ENCODE measurements at regions not wholly inside any gene's neighbourhood (a gene's known extent, or its start where the extent isn't known, plus 50 kb on each side); places are given as distances from the start of the nearest gene placed in this dataset.

DNA sequence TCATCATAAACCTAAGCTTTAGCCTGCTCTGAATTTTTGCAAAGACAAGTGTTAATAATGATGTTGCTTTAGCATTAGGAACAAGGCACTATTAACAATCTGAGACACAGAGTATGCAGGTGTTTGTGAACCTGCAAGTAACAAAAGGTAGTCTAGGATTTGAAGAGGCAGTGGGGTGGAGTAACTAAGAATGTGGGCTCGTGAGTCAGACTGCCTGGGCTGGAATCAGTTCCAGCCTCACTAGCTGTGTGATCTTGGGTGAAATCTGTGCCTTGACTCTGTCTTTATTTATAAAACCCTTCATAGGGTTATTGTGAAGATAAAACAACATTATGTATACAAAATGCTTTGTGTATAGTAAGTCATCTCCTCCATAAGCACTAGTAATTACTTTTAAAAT lies 610.6 kb upstream of the CFAP20DC start:
- TF ChIP-seq, protein P1, sequence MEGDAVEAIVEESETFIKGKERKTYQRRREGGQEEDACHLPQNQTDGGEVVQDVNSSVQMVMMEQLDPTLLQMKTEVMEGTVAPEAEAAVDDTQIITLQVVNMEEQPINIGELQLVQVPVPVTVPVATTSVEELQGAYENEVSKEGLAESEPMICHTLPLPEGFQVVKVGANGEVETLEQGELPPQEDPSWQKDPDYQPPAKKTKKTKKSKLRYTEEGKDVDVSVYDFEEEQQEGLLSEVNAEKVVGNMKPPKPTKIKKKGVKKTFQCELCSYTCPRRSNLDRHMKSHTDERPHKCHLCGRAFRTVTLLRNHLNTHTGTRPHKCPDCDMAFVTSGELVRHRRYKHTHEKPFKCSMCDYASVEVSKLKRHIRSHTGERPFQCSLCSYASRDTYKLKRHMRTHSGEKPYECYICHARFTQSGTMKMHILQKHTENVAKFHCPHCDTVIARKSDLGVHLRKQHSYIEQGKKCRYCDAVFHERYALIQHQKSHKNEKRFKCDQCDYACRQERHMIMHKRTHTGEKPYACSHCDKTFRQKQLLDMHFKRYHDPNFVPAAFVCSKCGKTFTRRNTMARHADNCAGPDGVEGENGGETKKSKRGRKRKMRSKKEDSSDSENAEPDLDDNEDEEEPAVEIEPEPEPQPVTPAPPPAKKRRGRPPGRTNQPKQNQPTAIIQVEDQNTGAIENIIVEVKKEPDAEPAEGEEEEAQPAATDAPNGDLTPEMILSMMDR (conservative IDR thresholded peaks at IDR 0.05; ENCODE audit: low read depth, low read length) = no peak
- no peak for DNase-seq (ENCODE audit: low read depth)
- no peak overlapping the region for H3K4me3 ChIP-seq (ENCODE audit: low read depth, low read length)

GRCh38 chr3:59659755-59660154 lies 609.9 kb upstream of the CFAP20DC start:
- H3K4me3 ChIP-seq (ENCODE audit: low read depth, low read length) = no peak overlapping the region
- TF ChIP-seq, protein P1 (conservative IDR thresholded peaks at IDR 0.05; ENCODE audit: low read depth, low read length) = no peak
- no peak for DNase-seq (ENCODE audit: low read depth)

DNA sequence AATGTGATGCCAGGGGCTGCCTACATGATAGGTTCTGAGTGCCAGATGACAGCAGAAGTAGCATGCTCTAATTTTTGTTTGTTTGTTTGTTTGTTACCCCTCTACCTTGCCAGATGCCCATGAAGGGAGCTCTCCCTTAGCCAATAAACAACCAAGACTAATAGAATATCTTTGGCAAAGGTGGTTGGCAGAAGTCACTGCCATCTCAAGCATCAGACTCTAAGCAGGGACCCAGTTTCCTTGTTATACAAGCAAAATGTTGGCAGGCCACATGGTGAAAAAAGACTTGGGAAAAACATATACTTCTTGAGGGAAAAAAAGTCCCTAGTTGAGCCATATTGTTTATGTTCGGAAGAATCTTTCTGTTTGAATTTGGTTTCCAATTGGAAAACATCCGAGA lies 609.0 kb upstream of the CFAP20DC start:
- TF ChIP-seq, protein P1 (conservative IDR thresholded peaks at IDR 0.05; ENCODE audit: low read depth, low read length) = no peak
- no peak overlapping the region for H3K4me3 ChIP-seq (ENCODE audit: low read depth, low read length)
- DNase-seq (ENCODE audit: low read depth) = no peak

- TF ChIP-seq, protein P1 (conservative IDR thresholded peaks at IDR 0.05; ENCODE audit: low read depth, low read length) = no peak
- DNase-seq (ENCODE audit: low read depth) = no peak
These were observed 608.4 kb upstream of the CFAP20DC start for GRCh38 chr3:59658274-59658673.

DNA sequence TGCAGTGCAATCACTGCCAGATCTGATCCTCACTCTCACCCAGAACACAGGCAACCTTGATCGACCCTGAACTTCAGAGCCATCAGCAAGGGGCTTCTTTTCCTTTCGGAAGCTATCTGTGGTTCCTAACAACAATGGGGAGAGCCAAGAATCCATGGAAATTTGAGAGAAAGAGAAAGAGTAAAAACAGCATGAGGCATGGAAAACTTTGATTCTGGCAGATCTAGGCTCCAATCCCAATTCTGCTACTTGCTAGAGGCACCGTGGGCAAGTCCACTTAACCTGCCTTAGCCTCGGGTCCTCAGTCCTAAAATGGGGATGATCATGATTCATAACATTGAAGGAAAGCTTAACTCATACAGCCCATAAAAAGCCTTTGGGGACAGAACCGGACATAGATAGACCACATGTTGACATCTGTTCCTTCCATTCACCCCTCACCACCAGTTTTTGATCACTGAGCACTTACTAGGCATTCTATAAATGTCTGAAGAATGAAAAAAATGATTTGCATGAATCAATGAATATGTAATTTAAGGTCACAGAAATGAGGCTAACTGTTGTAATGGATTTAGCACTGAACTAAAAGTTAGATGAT lies 605.7 kb upstream of the CFAP20DC start:
- DNase-seq (ENCODE audit: low read depth) = no peak
- H3K4me3 ChIP-seq (ENCODE audit: low read depth, low read length) = no peak overlapping the region
- TF ChIP-seq, protein P1 (conservative IDR thresholded peaks at IDR 0.05; ENCODE audit: low read depth, low read length) = no peak

More at GRCh38 chr3:59658274-59658673, 608.4 kb upstream of the CFAP20DC start:
- H3K4me3 ChIP-seq (ENCODE audit: low read depth, low read length) = no peak overlapping the region

DNA sequence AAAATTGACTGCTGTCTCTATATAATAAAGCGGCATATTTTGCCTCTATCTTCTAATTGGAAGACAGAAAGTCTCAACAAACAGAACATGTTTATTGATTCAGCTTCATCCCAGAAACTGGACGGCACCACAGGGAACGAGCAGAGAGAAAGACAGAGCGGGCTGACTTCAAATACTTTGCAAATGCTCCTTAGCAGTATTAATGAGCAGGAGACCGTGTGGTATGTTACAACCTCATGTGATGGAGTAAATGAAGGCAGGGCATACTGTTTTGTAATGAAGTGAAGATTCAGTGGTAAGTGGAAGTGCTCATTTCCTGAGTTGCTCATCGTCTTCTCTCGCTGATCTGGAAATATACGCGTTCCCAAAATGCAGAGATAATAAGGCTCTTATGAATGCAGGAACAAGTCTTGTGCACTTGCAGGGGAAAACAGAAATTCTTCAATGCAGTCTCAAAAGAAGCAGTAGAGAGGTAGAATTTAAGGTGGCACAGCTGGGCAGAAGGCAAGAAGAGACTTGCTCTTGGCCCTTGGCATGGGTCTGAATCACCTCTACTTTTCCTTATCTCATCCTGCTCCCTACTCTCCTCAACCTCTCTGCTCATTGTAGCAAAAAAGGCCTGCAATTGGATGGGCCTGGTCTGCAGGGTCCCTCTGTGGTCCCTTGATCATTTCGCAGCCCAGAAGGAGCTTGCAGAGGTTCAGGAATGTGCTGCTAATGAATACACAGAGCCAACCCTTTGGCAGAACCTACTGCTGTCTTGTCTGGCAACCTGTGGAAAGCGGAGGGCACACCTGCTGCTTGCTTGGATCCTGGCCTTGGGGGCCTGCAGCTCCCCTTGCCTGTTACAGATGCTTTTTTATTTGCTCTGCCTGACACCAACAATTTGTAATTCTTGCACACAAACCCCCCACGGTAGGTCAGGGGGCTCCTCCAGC lies 604.9 kb upstream of the CFAP20DC start:
- no peak overlapping the region for H3K4me3 ChIP-seq (ENCODE audit: low read depth, low read length)
- TF ChIP-seq, protein P1 (conservative IDR thresholded peaks at IDR 0.05; ENCODE audit: low read depth, low read length) = no peak

More for the DNA sequence above, 604.9 kb upstream of the CFAP20DC start:
- no peak for DNase-seq (ENCODE audit: low read depth)

Measured in choroid plexus epithelial cell (primary cell).